Uterus (tissue), 2 donors: ENCODE measurements at regions not wholly inside any gene's neighbourhood (a gene's known extent, or its start where the extent isn't known, plus 50 kb on each side); places are given as distances from the start of the nearest gene placed in this dataset.

Source experiments
- CTCF ChIP-seq, 4 experiments: fragments of 200-600 bp in 2 of 4; fragments of 450-650 bp in 2 of 4; sonication (generic) in 2 of 4; IDR thresholded peaks; one replicate each; pipeline ENCODE4 v1.5.1; 2016 to 2019; ENCODE audit warnings: antibody characterized with exemption in 4 of 4, mild to moderate bottlenecking in 2 of 4, moderate library complexity in 1 of 4
- POLR2A ChIP-seq, 2 donors: fragments of 450-650 bp; IDR thresholded peaks; one replicate each; pipeline ENCODE4 v1.6.1; 2016; ENCODE audit warnings: antibody characterized with exemption in 2 of 2, mild to moderate bottlenecking in 1 of 2, moderate library complexity in 1 of 2

DNA sequence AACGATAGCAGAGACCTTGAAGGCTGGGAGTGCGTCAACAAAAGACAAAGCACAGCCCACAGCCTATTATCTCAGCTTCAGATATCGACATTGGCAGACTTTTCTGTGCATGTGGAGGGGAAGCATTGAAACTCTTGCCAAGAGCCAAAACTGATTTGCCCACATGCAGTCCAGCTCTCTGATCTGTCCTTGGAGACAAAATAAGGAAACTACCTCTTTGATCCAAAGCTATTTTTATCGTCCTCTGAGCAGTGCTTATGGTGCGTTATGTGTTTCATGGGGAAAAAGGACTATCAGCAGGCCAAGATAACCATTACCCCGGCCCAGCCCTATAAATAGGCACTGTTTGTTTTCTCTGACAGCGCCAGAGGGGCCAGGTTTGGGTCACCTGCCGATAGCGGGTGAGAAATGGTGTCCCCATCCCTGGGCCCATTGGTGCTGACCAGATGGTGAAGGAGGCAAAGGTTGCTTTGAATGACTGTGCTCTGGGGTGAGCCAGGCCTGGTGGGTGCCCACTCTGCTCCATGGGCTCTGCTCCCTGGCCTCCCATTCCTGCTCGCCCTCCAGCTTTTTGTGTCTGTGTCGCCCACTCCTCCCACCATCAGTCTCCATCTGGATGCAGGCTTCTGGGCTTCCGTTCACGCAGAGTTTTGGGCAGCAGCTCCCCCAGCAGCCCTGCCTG is 176.1 kb upstream of the HS6ST1 start:
- TF ChIP-seq CTCF (IDR thresholded peaks at IDR 0.05) = no peak
- no peak for TF ChIP-seq POLR2A (IDR thresholded peaks at IDR 0.05)
